CD4-positive, alpha-beta T cell treated with Interleukin-17A for 4 hours (primary cell): ENCODE measurements at regions not wholly inside any gene's neighbourhood (a gene's known extent, or its start where the extent isn't known, plus 50 kb on each side); places are given as distances from the start of the nearest gene placed in this dataset.

Experiments used
- DNase-seq: peaks from one replicate; pipeline ENCODE4 v3.0.0-alpha.2; 2020; ENCODE audit warnings: mixed read lengths

DNA sequence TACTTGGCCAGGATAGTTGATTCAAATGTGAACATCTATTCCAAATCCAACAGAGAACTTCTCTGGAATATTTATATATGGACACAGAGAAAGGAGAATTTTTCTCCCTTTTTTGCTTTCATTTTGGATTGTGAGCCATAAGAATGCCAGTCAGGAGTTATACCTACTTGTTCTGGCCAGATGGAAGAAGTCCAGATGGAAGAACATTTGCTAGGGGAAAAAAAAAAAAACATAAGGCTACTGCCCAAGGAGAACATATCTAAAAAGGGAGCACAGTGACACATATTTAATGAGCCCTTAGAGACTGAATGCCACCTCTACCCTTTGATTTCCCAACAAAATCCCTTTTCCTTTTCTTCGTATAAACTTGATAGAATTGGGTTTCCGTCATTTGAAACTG, 61.7 kb upstream of the PPP2R2B start:
- DNase-seq = no peak

DNA sequence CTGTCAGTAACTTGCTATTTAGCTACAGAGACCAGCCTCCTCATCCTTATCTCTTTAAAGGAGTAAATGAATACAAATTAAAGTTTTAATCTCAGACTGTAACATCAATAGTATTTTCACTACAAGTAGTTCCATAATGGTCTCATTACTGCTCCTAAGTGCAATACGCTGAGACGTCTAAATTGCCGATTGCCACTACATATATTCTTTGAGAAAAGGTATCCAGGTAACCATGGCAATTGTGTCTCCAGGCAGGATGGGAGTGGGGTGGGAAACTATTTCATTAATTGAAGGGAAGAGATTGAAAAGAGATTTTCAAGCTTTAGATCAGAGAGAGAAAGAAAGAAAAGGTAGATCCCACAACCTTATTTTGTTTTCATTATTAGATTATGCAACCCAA, 65.5 kb upstream of the PPP2R2B start:
- no peak for DNase-seq

DNA sequence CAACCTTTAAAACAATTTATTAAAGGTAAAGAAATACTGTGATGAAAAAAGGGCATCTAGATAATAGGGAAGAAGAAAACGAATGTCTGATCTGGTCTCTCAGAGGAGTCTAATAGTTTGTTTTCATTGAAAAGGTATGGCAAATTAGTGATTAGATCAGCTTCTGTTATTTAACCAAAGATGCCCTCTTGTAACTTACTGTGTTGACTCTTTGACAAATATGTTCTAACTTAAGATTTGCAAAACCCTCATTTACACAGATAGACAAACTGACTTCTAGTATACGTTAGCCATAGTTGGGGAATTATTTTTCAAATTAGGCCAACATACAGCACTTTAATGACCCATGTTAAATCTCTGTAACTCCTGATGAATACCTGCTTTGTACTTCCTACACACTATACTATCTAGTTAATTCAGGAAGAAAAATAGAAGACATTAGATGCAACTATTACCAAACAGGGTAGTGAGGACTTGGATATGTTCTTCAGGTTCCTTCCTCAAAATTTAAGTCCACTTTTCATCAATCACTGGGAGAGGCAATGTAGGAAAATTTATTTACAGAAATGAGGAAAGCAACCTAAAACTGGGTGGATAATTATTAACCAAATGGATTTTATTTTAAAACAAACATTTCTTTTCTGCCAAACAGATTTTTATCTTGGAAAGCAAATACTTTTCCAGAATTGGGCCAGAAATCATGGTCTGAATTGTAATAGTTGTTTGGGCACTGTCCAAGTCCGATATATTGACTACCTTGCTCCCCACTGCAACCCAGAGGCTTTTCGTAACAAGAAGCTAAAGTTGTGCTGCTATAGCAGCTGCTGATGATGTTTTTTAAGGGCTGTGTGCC, 66.4 kb upstream of the PPP2R2B start:
- no peak for DNase-seq

DNA sequence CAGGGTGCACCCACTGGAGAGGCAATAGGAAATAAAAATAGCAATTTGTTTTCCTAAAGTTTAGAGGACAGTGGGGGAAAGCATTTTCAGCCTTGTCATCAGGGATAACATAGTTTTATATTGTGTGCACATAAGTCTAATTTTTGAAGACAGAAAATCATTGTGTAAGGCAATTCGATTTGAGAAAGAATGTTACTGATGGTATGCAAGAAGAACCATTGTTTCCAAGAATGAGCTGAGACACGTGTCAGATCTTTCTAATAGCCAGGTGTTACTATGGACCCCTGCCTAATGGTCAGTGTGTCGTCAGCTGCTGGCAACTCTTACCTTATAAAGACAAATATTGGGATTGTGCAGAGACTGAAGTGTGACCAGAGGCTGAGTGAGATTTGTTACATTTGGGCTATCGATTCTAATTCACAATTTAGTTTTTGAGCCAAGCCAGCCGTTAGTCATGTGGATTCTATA, 67.1 kb upstream of the PPP2R2B start:
- DNase-seq = no peak

DNA sequence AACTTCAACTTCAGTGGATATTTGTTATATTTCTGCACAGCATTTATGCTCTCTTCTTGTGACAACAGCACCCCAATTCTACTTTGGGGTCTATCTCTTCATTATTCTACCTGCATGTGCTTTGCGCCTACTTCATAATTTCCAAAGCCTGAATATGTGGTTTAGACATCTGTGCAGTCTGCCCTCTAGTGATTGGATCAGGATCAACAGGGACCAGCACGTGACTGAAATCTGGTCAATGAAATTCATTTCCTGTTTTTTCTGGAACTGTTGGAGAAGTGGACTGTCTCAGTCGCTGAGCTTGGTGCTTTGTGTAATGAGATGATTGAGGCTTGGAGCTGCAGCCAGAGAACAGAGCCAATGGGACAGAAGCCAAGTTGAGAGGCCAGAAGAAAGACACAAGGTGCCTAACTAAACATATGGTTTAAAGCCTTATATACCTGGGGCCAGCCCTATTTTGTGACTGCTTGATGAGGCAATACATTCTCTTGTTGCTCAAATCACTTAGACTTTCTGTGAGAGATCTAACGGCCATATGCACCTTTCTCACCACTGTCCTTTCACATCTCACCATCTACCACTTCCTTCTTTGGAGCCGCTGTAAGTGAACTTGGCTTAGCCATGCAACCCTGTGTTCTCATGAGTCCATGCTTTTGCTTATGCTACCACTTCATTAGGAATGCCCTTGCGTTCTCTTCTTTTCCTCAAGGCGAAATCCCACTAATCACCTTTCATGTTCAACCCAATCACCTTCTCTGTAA, 68.8 kb upstream of the PPP2R2B start:
- DNase-seq = no peak

DNA sequence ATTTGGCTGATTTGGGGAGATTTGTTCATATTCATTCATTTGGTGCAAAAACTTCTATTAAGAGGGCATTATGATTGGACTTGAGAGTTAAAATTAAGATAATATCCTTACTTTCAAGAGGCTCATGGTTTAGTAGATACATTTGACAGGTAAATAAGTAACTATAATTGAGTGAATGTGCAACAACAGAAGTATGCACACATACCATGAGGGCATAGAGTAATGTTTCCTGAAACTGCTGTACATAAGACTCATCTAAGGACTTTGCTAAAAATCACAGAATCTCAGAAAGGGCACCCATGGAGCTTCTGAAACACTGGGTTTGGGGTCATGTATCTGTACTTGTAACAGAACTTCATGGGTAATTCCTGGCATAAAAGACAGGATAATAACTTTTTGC, 70.1 kb upstream of the PPP2R2B start:
- no peak for DNase-seq

DNA sequence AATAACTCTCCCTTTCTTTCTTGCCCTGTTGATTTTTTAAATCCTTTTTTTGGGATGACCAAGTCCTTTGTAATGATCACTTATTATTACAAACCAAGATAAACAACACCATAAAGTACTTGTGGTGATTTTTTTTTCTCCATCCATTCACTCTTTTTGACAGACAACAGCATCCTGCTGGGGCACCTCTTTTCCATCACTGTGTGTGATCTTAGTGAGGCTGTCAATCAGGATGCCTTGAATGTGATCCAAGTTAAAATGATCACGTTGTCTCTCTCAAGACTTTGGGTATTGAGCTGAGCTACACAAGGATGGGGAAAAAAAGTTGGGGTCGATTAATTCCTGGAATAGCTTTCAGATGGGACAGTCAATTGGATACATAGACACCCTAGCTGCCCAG, 73.6 kb upstream of the PPP2R2B start:
- no peak for DNase-seq

DNA sequence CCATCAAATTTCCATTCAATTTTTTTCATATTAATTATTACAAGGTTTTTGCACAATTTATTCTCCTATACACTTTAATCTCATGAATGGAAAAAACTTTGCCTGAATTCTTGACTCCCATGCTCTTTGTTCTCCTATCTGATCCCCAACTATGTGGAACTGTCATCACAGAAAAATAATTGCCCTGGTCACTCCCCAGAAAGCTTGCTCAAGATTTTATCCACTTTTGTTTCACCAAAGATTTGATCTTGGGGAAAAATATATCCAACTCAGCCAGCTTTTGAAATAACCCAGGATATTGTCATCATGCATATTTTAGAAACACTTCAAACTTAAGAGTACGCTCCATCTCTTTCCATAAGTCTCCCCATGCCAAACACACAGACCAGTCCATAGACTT, 77.7 kb upstream of the PPP2R2B start:
- DNase-seq = no peak

DNA sequence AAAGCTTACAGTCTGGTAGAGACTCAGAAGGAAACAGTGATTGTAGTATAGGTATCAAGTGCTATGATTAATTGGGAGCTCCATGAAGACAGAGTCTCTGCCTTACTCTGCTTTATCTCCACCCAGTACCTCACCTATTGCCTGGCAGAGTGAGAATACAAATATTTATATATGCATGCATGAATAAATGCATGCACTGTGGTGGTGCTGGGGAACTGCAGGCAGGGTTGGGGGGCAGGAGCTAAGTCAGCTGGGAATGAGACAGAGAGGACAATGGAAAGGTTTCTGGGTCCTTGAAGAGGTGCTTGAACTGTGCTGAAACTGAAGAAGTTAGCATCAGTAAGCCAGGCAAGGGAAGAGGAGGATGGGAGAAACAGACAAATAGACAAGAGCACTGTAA, 80.8 kb upstream of the PPP2R2B start:
- no peak for DNase-seq

DNA sequence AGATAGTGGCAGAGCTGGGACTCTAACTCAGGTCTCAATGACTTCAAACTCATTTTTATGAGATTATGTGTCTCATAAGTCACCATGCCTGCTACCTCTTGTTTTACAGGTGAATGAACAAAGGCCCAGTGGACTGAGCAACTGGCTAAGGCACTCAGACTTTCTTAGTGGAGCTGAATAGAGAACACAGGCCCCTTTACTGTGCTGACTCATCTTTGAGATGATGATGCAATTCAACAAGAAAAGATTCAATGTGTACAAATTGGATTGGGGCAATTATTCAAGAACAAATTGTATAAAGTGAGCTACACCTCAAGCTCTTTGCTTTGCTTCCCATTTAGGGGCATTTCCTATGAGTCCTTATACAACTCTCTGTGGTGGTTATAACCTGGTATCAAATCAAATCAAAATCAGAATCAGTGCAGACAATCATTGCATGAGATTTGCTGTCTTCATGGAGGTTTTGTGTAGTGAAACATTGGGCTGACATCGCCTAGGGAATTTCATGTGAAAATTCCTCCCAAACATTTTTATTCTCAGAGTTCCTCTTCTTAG, 84.3 kb upstream of the PPP2R2B start:
- DNase-seq = no peak

DNA sequence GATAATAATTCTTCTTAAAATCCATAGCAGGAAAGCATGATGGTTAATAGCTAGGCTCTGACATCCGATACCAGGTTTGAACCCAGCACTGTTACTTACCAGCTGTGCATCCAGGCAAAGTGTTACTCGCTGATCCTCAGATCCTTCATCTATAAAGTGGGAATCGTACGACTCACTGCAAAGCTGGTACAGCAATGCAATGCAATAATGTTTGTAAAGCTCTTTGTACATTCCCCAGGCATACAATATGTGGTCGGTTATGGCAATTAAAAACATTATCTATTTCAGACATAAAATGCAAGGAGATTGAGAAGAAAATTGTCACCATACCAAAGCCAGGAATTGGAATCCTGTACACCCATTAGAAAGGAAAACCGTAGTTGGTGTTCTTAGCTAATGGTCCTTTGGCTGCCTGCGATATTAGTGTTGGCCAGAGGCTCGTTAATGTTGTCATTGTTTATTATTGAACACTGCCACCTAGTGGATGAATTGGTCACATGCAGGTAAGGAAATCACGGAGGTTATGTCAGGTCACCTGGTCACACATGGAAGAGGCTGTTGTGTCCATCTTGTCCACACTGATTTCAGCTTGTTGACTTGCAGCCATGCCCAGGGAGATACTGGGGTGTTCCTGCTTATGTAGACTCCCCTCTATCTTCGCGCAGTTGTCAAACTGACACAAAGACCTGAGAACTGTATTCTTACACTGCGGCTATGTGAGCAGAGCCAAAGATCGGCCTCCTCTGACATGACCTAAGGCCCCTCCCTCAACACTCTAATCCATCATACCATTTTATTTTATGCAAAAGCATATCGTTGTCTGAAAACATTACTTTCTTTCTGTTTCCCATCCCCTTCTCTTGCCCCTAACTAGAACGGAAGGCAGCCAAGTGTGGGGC, 87.5 kb upstream of the PPP2R2B start:
- peak; percentile 58 for DNase-seq

DNA sequence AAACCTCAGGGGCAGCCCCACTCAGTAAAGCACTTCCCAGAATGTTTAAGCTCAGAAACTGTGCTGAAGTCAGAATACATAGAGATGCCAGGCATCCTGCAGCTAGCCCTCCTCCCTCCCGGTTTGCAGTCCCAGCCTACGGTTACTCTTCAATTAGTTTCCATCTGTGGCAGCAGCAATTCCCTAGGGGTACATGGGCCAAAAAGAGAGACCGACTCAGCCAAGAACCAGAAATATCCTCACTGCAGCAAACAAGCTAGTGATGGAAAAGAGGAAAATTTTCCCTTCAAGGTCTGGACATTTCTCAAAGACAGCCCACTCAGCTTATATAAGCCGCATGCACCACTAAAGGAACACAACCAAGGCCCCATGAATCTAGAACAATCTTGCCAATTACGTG, 89.1 kb upstream of the PPP2R2B start:
- DNase-seq = no peak

DNA sequence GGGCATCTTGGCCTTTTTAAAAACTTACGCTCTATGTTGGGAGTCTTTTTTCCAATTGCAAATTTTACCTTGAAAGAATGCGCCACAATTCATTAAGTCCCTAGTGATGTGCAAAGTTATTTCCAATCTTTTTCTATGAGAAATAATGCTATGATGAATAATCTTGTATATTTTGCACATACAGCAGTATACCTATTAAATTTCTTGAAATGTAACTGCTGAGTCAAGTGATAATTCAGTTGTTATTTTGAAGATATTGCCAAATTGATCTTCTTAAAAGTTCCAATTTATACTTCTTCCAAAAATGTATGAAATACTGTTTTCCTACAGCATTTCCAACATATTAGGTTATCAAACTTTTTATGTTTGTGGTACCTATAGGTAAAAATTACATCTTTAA, 92.8 kb upstream of the PPP2R2B start:
- DNase-seq = no peak

DNA sequence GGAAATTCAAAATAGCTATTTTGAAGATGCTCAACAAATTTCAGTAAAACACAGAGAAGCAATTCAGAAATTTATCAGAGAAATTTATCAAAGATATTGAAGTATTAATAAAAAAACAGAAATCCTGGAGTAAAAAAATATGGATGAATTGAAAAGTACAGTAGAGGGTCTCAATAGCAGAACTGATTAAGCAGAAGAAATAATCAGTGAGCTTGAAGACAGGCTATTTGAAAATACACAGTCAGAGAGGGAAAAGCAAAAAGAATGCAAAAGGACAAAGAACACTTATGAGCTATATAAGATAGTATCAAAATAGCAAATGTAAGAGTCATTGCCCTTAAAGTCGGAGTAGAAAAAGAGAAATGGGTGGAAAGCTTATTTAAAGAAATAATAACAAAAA, 107.9 kb upstream of the PPP2R2B start:
- no peak for DNase-seq

DNA sequence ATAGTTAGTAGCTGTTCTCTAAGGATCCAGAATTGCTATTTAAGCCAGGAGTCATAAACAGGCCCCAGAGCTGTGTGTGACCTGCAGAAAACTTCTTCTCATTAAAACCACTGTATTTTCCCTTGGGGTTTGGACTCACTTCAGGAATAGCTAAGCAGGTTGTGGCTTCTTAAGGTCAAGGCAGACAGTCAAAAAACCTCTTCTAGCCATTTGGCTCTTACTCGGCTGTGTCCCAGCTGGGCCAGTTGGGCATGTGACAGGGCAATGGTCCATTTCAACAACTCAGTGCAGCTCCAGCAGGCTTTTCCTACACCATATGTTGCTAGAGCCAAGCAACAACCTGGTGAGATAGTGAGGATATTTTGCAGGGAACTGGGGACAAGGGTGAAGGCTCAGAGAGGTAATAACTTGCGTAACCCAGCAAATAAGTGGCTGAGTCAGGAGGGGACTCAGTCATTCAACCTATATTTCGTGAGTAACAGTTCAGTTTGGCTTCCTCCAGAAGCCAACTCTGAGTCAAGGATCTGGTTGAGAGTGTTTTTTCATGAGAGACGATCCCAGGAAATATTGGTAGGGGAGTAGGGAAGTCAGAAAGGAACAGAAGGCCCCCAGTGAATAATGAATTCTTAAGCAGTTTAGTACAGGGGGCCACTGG, 115.4 kb upstream of the PPP2R2B start:
- no peak for DNase-seq

DNA sequence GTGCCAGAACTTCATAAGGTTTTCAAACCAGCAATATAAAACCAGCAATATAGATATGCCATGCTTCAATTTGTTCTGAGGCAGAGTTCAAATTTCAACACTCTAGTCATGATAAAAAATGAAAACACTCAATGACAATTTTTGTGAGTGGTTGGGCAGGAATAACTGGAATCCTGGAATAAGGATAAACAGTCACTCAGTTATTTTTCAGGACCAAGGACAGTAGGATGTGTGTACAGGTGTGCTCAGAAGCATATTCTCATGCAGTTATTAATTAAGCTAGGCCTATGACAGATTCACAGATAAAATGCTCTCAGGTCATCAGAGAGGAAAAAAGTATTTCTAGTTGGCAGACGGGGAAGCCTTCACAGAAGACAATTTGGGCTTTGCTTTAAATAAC, 117.3 kb upstream of the PPP2R2B start:
- no peak for DNase-seq

DNA sequence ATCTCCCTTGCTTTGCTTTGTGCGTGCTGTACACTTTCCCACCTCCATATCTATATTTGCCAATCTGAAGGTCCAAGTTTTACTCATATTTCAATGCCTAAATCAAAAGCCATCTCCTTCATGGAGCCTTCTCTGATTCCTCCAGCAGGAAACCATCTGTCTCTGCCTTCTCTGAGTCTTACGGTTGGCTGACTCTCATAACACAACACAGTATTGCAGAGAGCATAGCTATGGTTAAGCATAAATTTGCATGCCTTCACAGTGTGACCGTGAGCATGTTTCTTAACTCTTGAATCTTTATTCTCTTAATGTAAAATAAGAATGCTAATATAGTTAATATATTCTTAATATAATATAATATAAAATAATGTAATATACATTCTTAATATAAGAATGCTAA, 136.8 kb upstream of the PPP2R2B start:
- no peak for DNase-seq

DNA sequence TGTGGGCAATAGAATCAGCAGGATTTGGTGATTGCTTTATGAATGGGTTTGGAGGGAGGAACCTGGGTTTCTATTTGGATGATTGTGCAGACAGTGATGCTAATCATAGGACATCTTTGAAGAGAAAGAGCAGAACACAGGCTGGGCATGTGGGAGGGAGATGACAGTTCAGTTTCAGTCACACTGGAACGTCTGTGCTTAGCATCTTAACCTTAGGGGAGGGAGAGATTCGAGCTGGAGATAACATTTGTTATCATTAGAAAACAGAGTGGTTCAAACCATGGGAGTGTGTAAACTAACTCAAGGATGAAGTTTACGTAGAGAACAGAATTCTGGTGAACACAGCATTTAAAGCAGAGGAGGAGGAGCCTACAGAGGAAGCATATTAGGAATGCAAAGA, 138.6 kb upstream of the PPP2R2B start:
- no peak for DNase-seq

DNA sequence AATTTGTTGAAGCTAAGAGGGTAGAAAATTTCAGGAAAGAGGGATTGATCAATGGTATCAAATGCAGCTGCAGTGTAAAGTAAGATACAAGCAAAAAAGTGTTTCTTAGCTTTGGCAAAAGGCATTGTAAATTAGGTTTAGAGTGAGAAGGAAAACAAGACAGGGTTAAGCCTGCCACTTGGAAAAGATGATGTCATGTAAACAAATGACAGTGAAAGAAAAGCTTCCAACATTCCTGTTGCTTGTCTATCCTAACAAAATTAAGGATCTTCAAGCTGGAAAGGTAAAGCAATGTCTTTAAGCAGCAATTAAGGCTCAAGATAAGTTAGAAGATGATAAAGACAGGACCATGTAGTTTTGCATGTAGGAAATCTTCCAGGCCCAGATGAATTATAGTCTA, 139.1 kb upstream of the PPP2R2B start:
- DNase-seq = no peak

DNA sequence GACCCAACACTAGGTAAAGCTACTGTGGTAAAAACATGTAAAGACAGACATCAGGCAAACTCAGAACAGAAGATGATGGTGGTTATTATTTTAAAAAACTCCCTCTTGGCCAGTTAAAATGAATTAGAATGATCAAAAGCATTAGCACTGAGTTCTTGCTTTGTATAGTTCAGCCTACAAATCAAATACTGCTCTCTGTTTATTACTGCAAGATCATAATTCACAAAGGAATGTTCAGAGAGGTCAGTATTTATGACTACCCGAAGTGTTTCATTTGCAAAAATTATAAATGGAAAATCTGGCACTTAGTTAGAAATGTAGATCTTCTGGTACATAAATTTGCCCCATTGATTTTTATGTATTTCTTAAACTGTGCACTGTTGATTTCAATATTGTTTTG, 140.3 kb upstream of the PPP2R2B start:
- DNase-seq = no peak

DNA sequence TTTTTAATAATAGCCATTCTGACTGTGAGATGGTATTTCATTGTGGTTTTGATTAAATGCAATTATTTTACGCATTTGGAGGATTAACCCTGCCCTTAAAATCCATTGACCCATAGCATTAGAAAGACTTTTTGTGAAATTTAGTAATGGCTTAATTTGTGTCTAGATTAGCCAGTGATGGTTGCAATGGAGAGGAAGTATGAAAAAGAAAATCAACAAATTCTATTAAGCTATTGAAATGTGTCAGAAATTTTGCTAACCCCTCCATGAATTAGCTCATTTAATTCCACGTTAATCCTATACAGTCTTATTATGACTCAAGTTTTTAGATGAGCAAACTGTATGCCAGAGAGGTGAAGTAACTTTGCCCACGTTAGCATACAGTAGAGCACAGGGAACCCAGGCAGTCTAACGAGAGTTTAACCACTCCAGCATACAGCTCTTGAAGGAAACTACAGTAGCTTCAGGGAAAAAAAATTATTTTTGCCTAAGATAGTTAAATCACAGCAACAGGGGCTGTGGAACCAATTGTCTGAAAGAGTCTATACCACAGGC, 158.2 kb upstream of the PPP2R2B start:
- DNase-seq = no peak
